ENCODE measurements at regions not wholly inside any gene's neighbourhood (a gene's known extent, or its start where the extent isn't known, plus 50 kb on each side); places are given as distances from the start of the nearest gene placed in this dataset.
"Not testable (repeated sequence)": the region's sequence is repeated elsewhere in the genome, so short reads cannot be mapped to it uniquely, and the experiment has no call there.

- Histone ChIP-seq H3K4me3 (ENCODE audit: low read length) (no peak overlapping the region), H3K9me3 (ENCODE audit: insufficient read depth, low read depth, low read length) (no peaks in the 10 kb centered on the region; the same call in 1 of the 2 replicates), H3K27me3 (ENCODE audit: insufficient read depth, low read length) (0 out of 2 replicates have a peak, but pooled peaks cover 14% of the 10 kb centered on the region), H3K9ac (ENCODE audit: low read depth, low read length) (no peak overlapping the region), H3K36me3 (ENCODE audit: insufficient read depth, low read depth, low read length) (no peaks in the 10 kb centered on the region), H3K4me1 (ENCODE audit: insufficient read depth, low read length) (no peaks in the 10 kb centered on the region; the same call in 1 of the 2 replicates), H3K27ac (ENCODE audit: low read length) (no peak overlapping the region)
These were observed 224.5 kb downstream of the SLC4A3 start for GRCh38 chr2:219851801-219852481.

- no peaks in the 10 kb centered on the region; the same call in 1 of the 2 replicates for H3K4me1 ChIP-seq (ENCODE audit: insufficient read depth, low read length)
- no peaks in the 10 kb centered on the region for H3K36me3 ChIP-seq (ENCODE audit: insufficient read depth, low read depth, low read length)
- H3K9me3 ChIP-seq (ENCODE audit: insufficient read depth, low read depth, low read length) = no peaks in the 10 kb centered on the region; the same call in 1 of the 2 replicates
- H3K9ac ChIP-seq (ENCODE audit: low read depth, low read length) = no peak overlapping the region
- no peak overlapping the region for H3K4me3 ChIP-seq (ENCODE audit: low read length)
- H3K27me3 ChIP-seq (ENCODE audit: insufficient read depth, low read length) = 0 out of 2 replicates have a peak, but pooled peaks cover 14% of the 10 kb centered on the region
- no peak overlapping the region for H3K27ac ChIP-seq (ENCODE audit: low read length)
These were observed 225.2 kb downstream of the SLC4A3 start for GRCh38 chr2:219852626-219853025.

GRCh38 chr2:219856602-219857001 is 229.2 kb downstream of the SLC4A3 start:
- H3K36me3 ChIP-seq (ENCODE audit: insufficient read depth, low read depth, low read length) = no peaks in the 10 kb centered on the region
- H3K27ac ChIP-seq (ENCODE audit: low read length) = no peak overlapping the region
- no peaks in the 10 kb centered on the region for H3K9me3 ChIP-seq (ENCODE audit: insufficient read depth, low read depth, low read length)
- H3K27me3 ChIP-seq (ENCODE audit: insufficient read depth, low read length) = 0 out of 2 replicates have a peak, but pooled peaks cover 7% of the 10 kb centered on the region
- H3K4me1 ChIP-seq (ENCODE audit: insufficient read depth, low read length) = no peaks in the 10 kb centered on the region; the same call in 1 of the 2 replicates
- H3K9ac ChIP-seq (ENCODE audit: low read depth, low read length) = no peak overlapping the region
- no peak overlapping the region for H3K4me3 ChIP-seq (ENCODE audit: low read length)

GRCh38 chr2:219857751-219858150 is 230.3 kb downstream of the SLC4A3 start:
- Histone ChIP-seq H3K9me3 (ENCODE audit: insufficient read depth, low read depth, low read length) (no peaks in the 10 kb centered on the region), H3K4me1 (ENCODE audit: insufficient read depth, low read length) (no peaks in the 10 kb centered on the region), H3K27me3 (ENCODE audit: insufficient read depth, low read length) (0 out of 2 replicates have a peak, but pooled peaks cover 3% of the 10 kb centered on the region), H3K36me3 (ENCODE audit: insufficient read depth, low read depth, low read length) (no peaks in the 10 kb centered on the region), H3K27ac (ENCODE audit: low read length) (no peak overlapping the region), H3K9ac (ENCODE audit: low read depth, low read length) (no peak overlapping the region), H3K4me3 (ENCODE audit: low read length) (no peak overlapping the region)

- H3K4me3 ChIP-seq (ENCODE audit: low read length) = no peak overlapping the region
- no peaks in the 10 kb centered on the region for H3K4me1 ChIP-seq (ENCODE audit: insufficient read depth, low read length)
- no peak overlapping the region for H3K9ac ChIP-seq (ENCODE audit: low read depth, low read length)
- H3K27me3 ChIP-seq (ENCODE audit: insufficient read depth, low read length) = no peaks in the 10 kb centered on the region
- no peaks in the 10 kb centered on the region for H3K9me3 ChIP-seq (ENCODE audit: insufficient read depth, low read depth, low read length)
- no peaks in the 10 kb centered on the region for H3K36me3 ChIP-seq (ENCODE audit: insufficient read depth, low read depth, low read length)
- no peak overlapping the region for H3K27ac ChIP-seq (ENCODE audit: low read length)
These were observed 233.9 kb downstream of the SLC4A3 start for GRCh38 chr2:219861307-219861706.

GRCh38 chr2:219864154-219864553 is 236.7 kb downstream of the SLC4A3 start:
- H3K4me3 ChIP-seq (ENCODE audit: low read length) = no peak overlapping the region
- no peaks in the 10 kb centered on the region for H3K36me3 ChIP-seq (ENCODE audit: insufficient read depth, low read depth, low read length)
- H3K4me1 ChIP-seq (ENCODE audit: insufficient read depth, low read length) = no peaks in the 10 kb centered on the region
- H3K9me3 ChIP-seq (ENCODE audit: insufficient read depth, low read depth, low read length) = no peaks in the 10 kb centered on the region
- no peak overlapping the region for H3K9ac ChIP-seq (ENCODE audit: low read depth, low read length)
- H3K27ac ChIP-seq (ENCODE audit: low read length) = no peak overlapping the region
- no peaks in the 10 kb centered on the region for H3K27me3 ChIP-seq (ENCODE audit: insufficient read depth, low read length)

- H3K36me3 ChIP-seq (ENCODE audit: insufficient read depth, low read depth, low read length) = no peaks in the 10 kb centered on the region
- H3K9ac ChIP-seq (ENCODE audit: low read depth, low read length) = no peak overlapping the region
- H3K4me3 ChIP-seq (ENCODE audit: low read length) = no peak overlapping the region
- no peak overlapping the region for H3K27ac ChIP-seq (ENCODE audit: low read length)
- H3K4me1 ChIP-seq (ENCODE audit: insufficient read depth, low read length) = peaks cover 21% of the 10 kb centered on the region; the same call in 1 of the 2 replicates
- no peaks in the 10 kb centered on the region for H3K27me3 ChIP-seq (ENCODE audit: insufficient read depth, low read length)
- H3K9me3 ChIP-seq (ENCODE audit: insufficient read depth, low read depth, low read length) = no peaks in the 10 kb centered on the region
These were observed 241.2 kb downstream of the SLC4A3 start for GRCh38 chr2:219868635-219869034.

GRCh38 chr2:219870041-219870440 is 242.6 kb downstream of the SLC4A3 start:
- H3K36me3 ChIP-seq (ENCODE audit: insufficient read depth, low read depth, low read length) = no peaks in the 10 kb centered on the region
- no peaks in the 10 kb centered on the region for H3K27me3 ChIP-seq (ENCODE audit: insufficient read depth, low read length)
- H3K9me3 ChIP-seq (ENCODE audit: insufficient read depth, low read depth, low read length) = no peaks in the 10 kb centered on the region
- no peak overlapping the region for H3K27ac ChIP-seq (ENCODE audit: low read length)
- peaks cover 31% of the 10 kb centered on the region for H3K4me1 ChIP-seq (ENCODE audit: insufficient read depth, low read length)
- no peak overlapping the region for H3K4me3 ChIP-seq (ENCODE audit: low read length)
- H3K9ac ChIP-seq (ENCODE audit: low read depth, low read length) = no peak overlapping the region

GRCh38 chr2:219871351-219871750 is 243.9 kb downstream of the SLC4A3 start:
- Histone ChIP-seq H3K9me3 (ENCODE audit: insufficient read depth, low read depth, low read length) (no peaks in the 10 kb centered on the region), H3K36me3 (ENCODE audit: insufficient read depth, low read depth, low read length) (no peaks in the 10 kb centered on the region), H3K4me1 (ENCODE audit: insufficient read depth, low read length) (peaks cover 31% of the 10 kb centered on the region), H3K9ac (ENCODE audit: low read depth, low read length) (no peak overlapping the region), H3K27me3 (ENCODE audit: insufficient read depth, low read length) (no peaks in the 10 kb centered on the region), H3K27ac (ENCODE audit: low read length) (no peak overlapping the region), H3K4me3 (ENCODE audit: low read length) (peak overlapping the region; percentile 4; the same call in 1 of the 2 replicates)

- H3K4me1 ChIP-seq (ENCODE audit: insufficient read depth, low read length) = peaks cover 31% of the 10 kb centered on the region
- no peaks in the 10 kb centered on the region for H3K36me3 ChIP-seq (ENCODE audit: insufficient read depth, low read depth, low read length)
- H3K4me3 ChIP-seq (ENCODE audit: low read length) = no peak overlapping the region
- no peak overlapping the region for H3K9ac ChIP-seq (ENCODE audit: low read depth, low read length)
- no peak overlapping the region for H3K27ac ChIP-seq (ENCODE audit: low read length)
- no peaks in the 10 kb centered on the region for H3K27me3 ChIP-seq (ENCODE audit: insufficient read depth, low read length)
- H3K9me3 ChIP-seq (ENCODE audit: insufficient read depth, low read depth, low read length) = no peaks in the 10 kb centered on the region
These were observed 247.6 kb downstream of the SLC4A3 start for GRCh38 chr2:219875036-219875435.

GRCh38 chr2:219875986-219876385 is 248.6 kb downstream of the SLC4A3 start:
- not testable (repeated sequence) for H3K9ac ChIP-seq (ENCODE audit: low read depth, low read length); H3K9me3 ChIP-seq (ENCODE audit: insufficient read depth, low read depth, low read length); H3K27ac ChIP-seq (ENCODE audit: low read length); H3K36me3 ChIP-seq (ENCODE audit: insufficient read depth, low read depth, low read length); H3K4me3 ChIP-seq (ENCODE audit: low read length); H3K27me3 ChIP-seq (ENCODE audit: insufficient read depth, low read length)
- H3K4me1 ChIP-seq (ENCODE audit: insufficient read depth, low read length) = peaks cover 23% of the 10 kb centered on the region

GRCh38 chr2:219876931-219877330 is 249.5 kb downstream of the SLC4A3 start:
- Histone ChIP-seq H3K36me3 (ENCODE audit: insufficient read depth, low read depth, low read length) (no peaks in the 10 kb centered on the region), H3K27ac (ENCODE audit: low read length) (no peak overlapping the region), H3K4me1 (ENCODE audit: insufficient read depth, low read length) (peaks cover 15% of the 10 kb centered on the region), H3K27me3 (ENCODE audit: insufficient read depth, low read length) (no peaks in the 10 kb centered on the region), H3K9ac (ENCODE audit: low read depth, low read length) (no peak overlapping the region), H3K4me3 (ENCODE audit: low read length) (no peak overlapping the region), H3K9me3 (ENCODE audit: insufficient read depth, low read depth, low read length) (no peaks in the 10 kb centered on the region)
